Panc1 (cell line): ENCODE measurements at regions not wholly inside any gene's neighbourhood (a gene's known extent, or its start where the extent isn't known, plus 50 kb on each side); places are given as distances from the start of the nearest gene placed in this dataset.

Source experiments
- ATAC-seq: fragments of 200-7000 bp; cut with Tn5 transposase; 2 replicates; pipeline ENCODE4 v1.9.1; 2020; ENCODE audit warnings: mild to moderate bottlenecking, moderate library complexity
- BruUV-seq: library from RNA; stranded (reverse); fragments of 400-500 nt; replicated peaks from 2 replicates; lab custom pipeline; 2021; lab: Mats Ljungman, UMichigan
- CTCF ChIA-PET: fragments of 300-600 bp; sonication (Branson Sonifier 250); formaldehyde crosslinking; loops from one replicate; lab custom pipeline; 2022; ENCODE audit warnings: antibody characterized with exemption; lab: Charles Lee
- POLR2A ChIA-PET: fragments of 300-600 bp; sonication (Branson Sonifier 250); formaldehyde crosslinking; loops from one replicate; lab custom pipeline; 2022; ENCODE audit warnings: antibody characterized with exemption; lab: Charles Lee
- DNase-seq: peaks from one replicate; pipeline ENCODE4 v3.0.0-alpha.2; 2010; ENCODE audit warnings: low read depth, low spot score
- H3K27ac ChIP-seq: 2 replicates; pipeline ENCODE4 v1.5.1; 2011; ENCODE audit warnings: mild to moderate bottlenecking, low read length, inconsistent platforms
- H3K27me3 ChIP-seq: fragments of 200-500 bp; sonication (Bioruptor generic); 2 replicates; pipeline ENCODE4 v1.6.0; 2014; ENCODE audit warnings: low read length, inconsistent platforms; ENCODE audit not compliant: control insufficient read depth, insufficient read depth
- H3K36me3 ChIP-seq: fragments of 200-500 bp; sonication (Bioruptor generic); 2 replicates; pipeline ENCODE4 v1.5.1; 2014; ENCODE audit warnings: inconsistent platforms, mild to moderate bottlenecking, low read length, moderate library complexity; ENCODE audit not compliant: control insufficient read depth, insufficient read depth
- H3K4me1 ChIP-seq: 2 replicates; pipeline ENCODE4 v1.5.1; 2011; ENCODE audit warnings: inconsistent platforms, mild to moderate bottlenecking, low read length, moderate library complexity; ENCODE audit not compliant: control insufficient read depth, insufficient read depth
- H3K4me3 ChIP-seq, 2 experiments: 2 replicates each; pipeline ENCODE4 v1.5.1; 2011 to 2012; ENCODE audit warnings: low read depth in 2 of 2, low read length in 2 of 2, mild to moderate bottlenecking in 2 of 2, inconsistent platforms in 1 of 2, moderate library complexity in 1 of 2
- H3K9me3 ChIP-seq: fragments of 200-500 bp; sonication (Bioruptor generic); 2 replicates; pipeline ENCODE4 v1.5.1; 2014; ENCODE audit warnings: low read depth, mild to moderate bottlenecking, inconsistent platforms, low read length, moderate library complexity; ENCODE audit not compliant: control insufficient read depth, insufficient read depth
- CTCF ChIP-seq: fragments of 450-650 bp; IDR thresholded peaks from 2 replicates; pipeline ENCODE4 v1.5.1; 2017; ENCODE audit warnings: mild to moderate bottlenecking
- POLR2AphosphoS5 ChIP-seq: IDR thresholded peaks from 2 replicates; pipeline ENCODE4 v1.6.1; 2012; ENCODE audit warnings: mild to moderate bottlenecking, low read depth, low read length, moderate library complexity
- REST ChIP-seq, 2 experiments: IDR thresholded peaks; 2 replicates each; pipeline ENCODE4 v1.6.1; 2011 to 2012; ENCODE audit warnings: low read depth in 2 of 2, control low read depth in 1 of 2, low read length in 1 of 2, mild to moderate bottlenecking in 1 of 2, moderate library complexity in 1 of 2; ENCODE audit not compliant: insufficient read depth in 1 of 2
- SIN3A ChIP-seq: IDR thresholded peaks from 2 replicates; pipeline ENCODE4 v1.6.1; 2012; ENCODE audit warnings: low read depth, mild to moderate bottlenecking, low read length, moderate library complexity, borderline replicate concordance; ENCODE audit not compliant: insufficient read depth
- TCF7L2 ChIP-seq: IDR thresholded peaks from 2 replicates; pipeline ENCODE4 v1.6.1; 2011; ENCODE audit warnings: mild to moderate bottlenecking, low read depth, low read length, inconsistent platforms
- in situ Hi-C: cut with HindIII; loops from 2 replicates; pipeline ENCODE4 v1.10.0; 2016; ENCODE audit warnings: low sequenced_read_pairs, low pct_unique_long_range_greater_than_20kb
- intact Hi-C: fragments of 100-400 bp; cut with micrococcal nuclease; formaldehyde crosslinking; loops from one replicate; pipeline ENCODE4 v1.10.0; 2022; ENCODE audit not compliant: unreplicated experiment

GRCh38 chr18:40037356-40037755 is 1917.7 kb upstream of the PIK3C3 start:
- Histone ChIP-seq H3K36me3 (no peaks in the 10 kb centered on the region), H3K4me3 (no peak overlapping the region), H3K4me1 (no peaks in the 10 kb centered on the region), H3K9me3 (no peaks in the 10 kb centered on the region), H3K27ac (no peak overlapping the region), H3K27me3 (no peaks in the 10 kb centered on the region)
- no TSS peak for BruUV-seq
- TF ChIP-seq SIN3A, result no peak
- TF ChIP-seq TCF7L2, result no peak
- TF ChIP-seq POLR2AphosphoS5, result no peak
- no peak for TF ChIP-seq REST (IDR thresholded peaks at IDR 0.05; ENCODE audit: insufficient read depth in 1 of 2, low read depth in 2 of 2, low read length in 1 of 2)
- TF ChIP-seq CTCF, result no peak
- ChIA-PET CTCF (no interaction called here), POLR2A (interaction anchor here (0.6 kb wide), 1 partner anchor 280 kb away, joined by 4 read pairs; no protein-coding TSS in a partner anchor)
- DNase-seq (no peak), ATAC-seq (no peak)
- intact Hi-C loops (no loop called here), in situ Hi-C loops (no loop called here)

- H3K9me3 ChIP-seq, result no peaks in the 10 kb centered on the region
- H3K36me3 ChIP-seq, result no peaks in the 10 kb centered on the region
- intact Hi-C loops (no loop called here), in situ Hi-C loops (no loop called here)
- DNase-seq, result no peak
- no peak overlapping the region for H3K27ac ChIP-seq
- no peaks in the 10 kb centered on the region for H3K27me3 ChIP-seq
- ChIA-PET CTCF (no interaction called here), POLR2A (no interaction called here)
- ATAC-seq, result no peak
- H3K4me3 ChIP-seq, result no peak overlapping the region
- no TSS peak for BruUV-seq
- no peaks in the 10 kb centered on the region for H3K4me1 ChIP-seq
- TF ChIP-seq REST (IDR thresholded peaks at IDR 0.05; ENCODE audit: insufficient read depth in 1 of 2, low read depth in 2 of 2, low read length in 1 of 2), result no peak
- TF ChIP-seq TCF7L2, result no peak
- no peak for TF ChIP-seq CTCF
- TF ChIP-seq POLR2AphosphoS5, result no peak
- no peak for TF ChIP-seq SIN3A
Observed at GRCh38 chr18:40036861-40037260, 1918.2 kb upstream of the PIK3C3 start.
